C4-2B (cell line): ENCODE measurements at regions not wholly inside any gene's neighbourhood (a gene's known extent, or its start where the extent isn't known, plus 50 kb on each side); places are given as distances from the start of the nearest gene placed in this dataset.

Source experiments
- CTCF ChIP-seq: fragments of 450-650 bp; conservative IDR thresholded peaks from 2 replicates; pipeline ENCODE4 v1.5.1; 2017; ENCODE audit warnings: mild to moderate bottlenecking
- ZFX ChIP-seq: fragments of 450-650 bp; IDR thresholded peaks from 2 replicates; pipeline ENCODE4 v1.6.1; 2017

GRCh38 chr6:21820442-21820841 lies 226.9 kb downstream of the SOX4 start:
- TF ChIP-seq CTCF: no peak
- TF ChIP-seq ZFX: no peak
